DND-41 (cell line): ENCODE measurements at regions not wholly inside any gene's neighbourhood (a gene's known extent, or its start where the extent isn't known, plus 50 kb on each side); places are given as distances from the start of the nearest gene placed in this dataset.

Experiments
- CTCF ChIP-seq: IDR thresholded peaks from 2 replicates; pipeline ENCODE4 v1.5.1; 2012; ENCODE audit warnings: borderline replicate concordance, low read length, moderate library complexity, mild to moderate bottlenecking; ENCODE audit not compliant: poor library complexity, severe bottlenecking; ENCODE audit errors: extremely low read depth
- EZH2 ChIP-seq: IDR thresholded peaks from 3 replicates; pipeline ENCODE4 v1.6.1; 2012; ENCODE audit warnings: borderline replicate concordance, low read depth, mild to moderate bottlenecking, moderate library complexity, low read length, inconsistent platforms; ENCODE audit not compliant: severe bottlenecking

- no peak for TF ChIP-seq CTCF
- no peak for TF ChIP-seq EZH2
Measured at GRCh38 chr9:108443019-108443633, 412.7 kb downstream of the ACTL7B start.
